ENCODE measurements at regions not wholly inside any gene's neighbourhood (a gene's known extent, or its start where the extent isn't known, plus 50 kb on each side); places are given as distances from the start of the nearest gene placed in this dataset.

DNA sequence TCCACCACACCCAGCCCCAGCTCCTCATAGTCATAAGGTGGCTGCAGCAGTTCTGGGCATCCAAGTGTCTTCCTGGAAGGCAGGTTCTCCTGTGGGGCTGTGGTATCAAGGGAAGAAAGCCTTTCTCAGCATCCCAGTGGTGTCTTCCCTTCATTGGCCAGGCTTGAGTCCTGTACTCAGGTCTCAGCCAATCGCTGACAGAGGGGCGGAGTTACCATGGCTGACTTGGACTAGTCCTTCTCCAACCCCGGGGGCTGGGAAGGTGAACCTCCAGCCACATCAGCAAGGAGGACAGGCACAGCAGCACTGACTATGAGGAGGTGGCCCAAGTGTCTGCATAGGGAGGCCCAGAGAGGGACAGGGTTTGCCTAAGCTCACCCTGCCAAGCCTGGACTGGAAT, 64.0 kb upstream of the SLC24A4 start:
- DNase-seq (ENCODE audit: insufficient read length, low spot score) (no peak), FAIRE-seq (no peak)
- TF ChIP-seq, protein P1, sequence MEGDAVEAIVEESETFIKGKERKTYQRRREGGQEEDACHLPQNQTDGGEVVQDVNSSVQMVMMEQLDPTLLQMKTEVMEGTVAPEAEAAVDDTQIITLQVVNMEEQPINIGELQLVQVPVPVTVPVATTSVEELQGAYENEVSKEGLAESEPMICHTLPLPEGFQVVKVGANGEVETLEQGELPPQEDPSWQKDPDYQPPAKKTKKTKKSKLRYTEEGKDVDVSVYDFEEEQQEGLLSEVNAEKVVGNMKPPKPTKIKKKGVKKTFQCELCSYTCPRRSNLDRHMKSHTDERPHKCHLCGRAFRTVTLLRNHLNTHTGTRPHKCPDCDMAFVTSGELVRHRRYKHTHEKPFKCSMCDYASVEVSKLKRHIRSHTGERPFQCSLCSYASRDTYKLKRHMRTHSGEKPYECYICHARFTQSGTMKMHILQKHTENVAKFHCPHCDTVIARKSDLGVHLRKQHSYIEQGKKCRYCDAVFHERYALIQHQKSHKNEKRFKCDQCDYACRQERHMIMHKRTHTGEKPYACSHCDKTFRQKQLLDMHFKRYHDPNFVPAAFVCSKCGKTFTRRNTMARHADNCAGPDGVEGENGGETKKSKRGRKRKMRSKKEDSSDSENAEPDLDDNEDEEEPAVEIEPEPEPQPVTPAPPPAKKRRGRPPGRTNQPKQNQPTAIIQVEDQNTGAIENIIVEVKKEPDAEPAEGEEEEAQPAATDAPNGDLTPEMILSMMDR (IDR thresholded peaks at IDR 0.05; ENCODE audit: insufficient read depth, missing control alignments) = no peak

DNA sequence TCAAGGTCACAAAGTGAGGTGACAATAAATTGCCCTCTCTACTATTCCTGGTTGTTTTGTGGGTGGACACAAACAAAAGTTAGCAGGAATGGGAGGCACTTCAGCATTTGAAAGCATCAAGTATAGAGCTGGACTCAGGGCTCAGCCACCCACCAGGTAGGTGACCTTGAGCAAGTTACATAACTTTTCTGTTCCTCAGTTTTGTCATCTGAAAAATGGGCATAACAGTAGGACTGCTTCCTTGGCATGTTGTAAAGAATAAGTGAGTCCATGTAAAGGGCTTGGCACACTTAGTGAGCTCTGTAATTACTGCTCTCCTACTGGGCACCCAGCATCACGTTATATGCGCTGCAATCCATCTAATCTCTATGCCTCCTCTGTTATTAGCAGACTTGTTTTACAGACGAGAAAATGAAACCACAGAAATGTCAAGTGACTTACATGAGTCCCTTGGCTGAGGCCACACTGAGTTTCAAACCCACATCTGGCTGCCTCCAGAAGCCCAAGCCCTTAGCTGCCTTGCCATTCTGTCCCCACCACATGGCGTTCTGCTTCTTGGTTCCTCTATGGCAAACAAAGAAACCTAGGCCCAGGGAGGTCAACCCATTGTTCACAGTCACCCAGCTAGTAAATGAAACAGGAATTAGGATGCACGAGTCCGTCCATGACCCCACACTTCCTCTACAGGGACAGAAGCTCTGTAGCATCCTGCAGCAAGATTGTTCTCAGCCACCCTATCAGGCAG, 63.2 kb upstream of the SLC24A4 start:
- no peak for FAIRE-seq
- TF ChIP-seq, protein P1 (IDR thresholded peaks at IDR 0.05; ENCODE audit: insufficient read depth, missing control alignments) = no peak
- DNase-seq (ENCODE audit: insufficient read length, low spot score) = no peak

DNA sequence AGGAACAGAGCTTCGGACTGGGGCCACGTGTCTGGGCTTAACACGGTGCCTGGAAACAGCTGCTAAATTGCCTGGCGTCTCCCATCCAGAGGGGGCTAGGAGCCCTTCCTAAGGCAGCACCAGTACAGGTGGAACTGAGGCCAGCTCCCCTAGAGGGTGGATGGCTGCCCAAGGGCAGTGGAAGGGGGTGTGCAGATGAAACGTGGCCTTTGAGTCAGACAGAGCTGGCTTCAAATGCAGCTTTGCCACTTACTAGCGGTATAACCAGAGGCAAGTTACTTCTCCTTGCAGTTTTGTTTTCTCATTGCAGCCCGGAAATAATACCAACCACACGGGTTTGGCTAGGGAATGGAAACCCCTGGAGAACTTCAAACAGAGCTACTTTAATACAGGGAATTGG, 59.3 kb upstream of the SLC24A4 start:
- no peak for FAIRE-seq
- no peak for DNase-seq (ENCODE audit: insufficient read length, low spot score)

GRCh38 chr14:92264195-92264594, 58.8 kb upstream of the SLC24A4 start:
- DNase-seq (ENCODE audit: insufficient read length, low spot score) = no peak
- FAIRE-seq = no peak
- TF ChIP-seq, protein P1 (IDR thresholded peaks at IDR 0.05; ENCODE audit: insufficient read depth, missing control alignments) = no peak

More for the DNA sequence above, 59.3 kb upstream of the SLC24A4 start:
- TF ChIP-seq, protein P1 (IDR thresholded peaks at IDR 0.05; ENCODE audit: insufficient read depth, missing control alignments) = no peak

GRCh38 chr14:92266216-92266615, 56.7 kb upstream of the SLC24A4 start:
- FAIRE-seq = peak; percentile 97
- peak; percentile 77 for DNase-seq (ENCODE audit: insufficient read length, low spot score)
- TF ChIP-seq, protein P1 (IDR thresholded peaks at IDR 0.05; ENCODE audit: insufficient read depth, missing control alignments) = no peak
